ENCODE measurements at regions not wholly inside any gene's neighbourhood (a gene's known extent, or its start where the extent isn't known, plus 50 kb on each side); places are given as distances from the start of the nearest gene placed in this dataset.

DNA sequence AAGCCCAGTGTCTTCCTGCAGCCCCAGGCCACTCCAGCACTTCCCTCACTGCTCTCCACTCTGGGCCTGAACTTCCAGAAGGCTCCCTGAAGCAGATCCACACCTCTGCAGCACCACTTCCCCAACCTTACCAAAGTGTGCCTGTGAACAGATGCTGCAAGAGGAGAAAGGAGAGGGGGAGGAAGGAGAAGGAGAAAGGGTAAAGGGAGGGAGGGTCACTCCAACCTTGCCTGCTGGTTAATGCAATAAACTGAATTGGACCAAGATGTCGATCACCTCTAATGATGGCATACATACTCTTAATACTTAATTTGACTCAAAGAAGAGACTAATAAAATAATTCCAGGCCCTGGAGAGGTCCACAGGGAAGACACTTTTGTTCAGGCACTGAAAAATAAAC, 77.2 kb upstream of the RAI14 start:
- TF ChIP-seq GATA2 (IDR thresholded peaks at IDR 0.05; ENCODE audit: insufficient read depth, insufficient read length, low read depth, low read length) (no peak), EZH2 (IDR thresholded peaks at IDR 0.05; ENCODE audit: borderline replicate concordance, low read depth, low read length, severe bottlenecking) (no peak), POLR2A (IDR thresholded peaks at IDR 0.05; ENCODE audit: low read depth, low read length) (no peak), MYC (IDR thresholded peaks at IDR 0.05; ENCODE audit: low read depth, low read length) (no peak)
- TF ChIP-seq, protein P1, sequence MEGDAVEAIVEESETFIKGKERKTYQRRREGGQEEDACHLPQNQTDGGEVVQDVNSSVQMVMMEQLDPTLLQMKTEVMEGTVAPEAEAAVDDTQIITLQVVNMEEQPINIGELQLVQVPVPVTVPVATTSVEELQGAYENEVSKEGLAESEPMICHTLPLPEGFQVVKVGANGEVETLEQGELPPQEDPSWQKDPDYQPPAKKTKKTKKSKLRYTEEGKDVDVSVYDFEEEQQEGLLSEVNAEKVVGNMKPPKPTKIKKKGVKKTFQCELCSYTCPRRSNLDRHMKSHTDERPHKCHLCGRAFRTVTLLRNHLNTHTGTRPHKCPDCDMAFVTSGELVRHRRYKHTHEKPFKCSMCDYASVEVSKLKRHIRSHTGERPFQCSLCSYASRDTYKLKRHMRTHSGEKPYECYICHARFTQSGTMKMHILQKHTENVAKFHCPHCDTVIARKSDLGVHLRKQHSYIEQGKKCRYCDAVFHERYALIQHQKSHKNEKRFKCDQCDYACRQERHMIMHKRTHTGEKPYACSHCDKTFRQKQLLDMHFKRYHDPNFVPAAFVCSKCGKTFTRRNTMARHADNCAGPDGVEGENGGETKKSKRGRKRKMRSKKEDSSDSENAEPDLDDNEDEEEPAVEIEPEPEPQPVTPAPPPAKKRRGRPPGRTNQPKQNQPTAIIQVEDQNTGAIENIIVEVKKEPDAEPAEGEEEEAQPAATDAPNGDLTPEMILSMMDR (IDR thresholded peaks at IDR 0.05; ENCODE audit: extremely low read depth in 1 of 2, insufficient read depth in 1 of 2, low read depth in 1 of 2, low read length in 2 of 2): no peak
- TF ChIP-seq, protein P2, sequence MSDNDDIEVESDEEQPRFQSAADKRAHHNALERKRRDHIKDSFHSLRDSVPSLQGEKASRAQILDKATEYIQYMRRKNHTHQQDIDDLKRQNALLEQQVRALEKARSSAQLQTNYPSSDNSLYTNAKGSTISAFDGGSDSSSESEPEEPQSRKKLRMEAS (IDR thresholded peaks at IDR 0.05; ENCODE audit: insufficient read depth, insufficient read length): no peak
